GM12874 (cell line): ENCODE measurements at regions not wholly inside any gene's neighbourhood (a gene's known extent, or its start where the extent isn't known, plus 50 kb on each side); places are given as distances from the start of the nearest gene placed in this dataset.

ENCODE experiments used
- TF ChIP-seq, protein P1 (sequence below): IDR thresholded peaks from 2 replicates; pipeline ENCODE4 v1.5.1; 2011; ENCODE audit warnings: low read depth, mild to moderate bottlenecking, control low read depth, low read length, moderate library complexity; ENCODE audit not compliant: insufficient read depth

DNA sequence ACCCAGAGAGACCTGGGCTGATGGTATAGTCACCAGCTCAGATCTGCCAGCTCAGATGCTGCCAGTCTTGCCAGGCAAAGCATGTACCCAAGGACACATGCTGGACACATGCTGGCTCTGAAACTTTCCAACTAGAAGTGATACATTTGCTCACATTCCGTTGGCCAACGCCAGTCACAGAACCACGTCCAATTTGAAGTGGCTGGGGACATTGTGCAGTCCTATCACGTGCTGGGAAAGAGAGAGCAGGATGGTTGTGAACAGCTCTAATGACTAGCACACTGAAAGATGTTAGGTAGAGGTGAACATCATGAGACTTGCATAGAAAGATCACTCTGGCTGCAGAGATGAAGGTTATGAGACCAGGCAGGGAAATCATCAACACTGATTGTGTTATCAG, 308.5 kb upstream of the ROPN1 start:
- TF ChIP-seq, protein P1, sequence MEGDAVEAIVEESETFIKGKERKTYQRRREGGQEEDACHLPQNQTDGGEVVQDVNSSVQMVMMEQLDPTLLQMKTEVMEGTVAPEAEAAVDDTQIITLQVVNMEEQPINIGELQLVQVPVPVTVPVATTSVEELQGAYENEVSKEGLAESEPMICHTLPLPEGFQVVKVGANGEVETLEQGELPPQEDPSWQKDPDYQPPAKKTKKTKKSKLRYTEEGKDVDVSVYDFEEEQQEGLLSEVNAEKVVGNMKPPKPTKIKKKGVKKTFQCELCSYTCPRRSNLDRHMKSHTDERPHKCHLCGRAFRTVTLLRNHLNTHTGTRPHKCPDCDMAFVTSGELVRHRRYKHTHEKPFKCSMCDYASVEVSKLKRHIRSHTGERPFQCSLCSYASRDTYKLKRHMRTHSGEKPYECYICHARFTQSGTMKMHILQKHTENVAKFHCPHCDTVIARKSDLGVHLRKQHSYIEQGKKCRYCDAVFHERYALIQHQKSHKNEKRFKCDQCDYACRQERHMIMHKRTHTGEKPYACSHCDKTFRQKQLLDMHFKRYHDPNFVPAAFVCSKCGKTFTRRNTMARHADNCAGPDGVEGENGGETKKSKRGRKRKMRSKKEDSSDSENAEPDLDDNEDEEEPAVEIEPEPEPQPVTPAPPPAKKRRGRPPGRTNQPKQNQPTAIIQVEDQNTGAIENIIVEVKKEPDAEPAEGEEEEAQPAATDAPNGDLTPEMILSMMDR: no peak

DNA sequence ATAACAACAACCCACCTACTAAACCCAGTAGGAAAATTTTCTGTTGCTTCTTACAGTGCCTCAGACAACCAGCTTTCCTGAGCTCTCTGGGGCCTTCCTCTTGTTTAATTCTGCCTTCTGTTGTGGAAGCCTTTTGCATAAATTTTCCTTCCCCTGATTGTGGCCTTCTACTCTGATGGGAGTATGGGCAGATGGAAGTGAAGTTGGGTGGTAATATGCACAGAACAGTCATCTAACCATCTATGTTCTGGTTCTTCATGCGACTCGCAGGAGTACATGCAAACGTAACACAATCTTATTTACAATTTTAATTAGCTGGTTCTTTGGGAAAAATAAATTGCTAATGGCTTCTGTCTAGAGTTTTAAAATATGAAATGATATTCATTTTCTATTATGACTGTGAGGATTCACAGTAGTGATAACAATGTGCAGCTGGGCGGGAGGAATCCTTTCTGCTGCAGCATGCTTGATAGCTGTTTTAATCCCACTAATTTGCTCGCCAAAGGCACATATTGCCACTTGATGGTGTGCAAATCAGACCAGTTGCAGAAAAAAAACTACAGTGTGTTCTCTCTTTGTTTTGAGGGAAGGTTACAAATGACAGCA, 311.5 kb upstream of the ROPN1 start:
- TF ChIP-seq, protein P1: no peak

DNA sequence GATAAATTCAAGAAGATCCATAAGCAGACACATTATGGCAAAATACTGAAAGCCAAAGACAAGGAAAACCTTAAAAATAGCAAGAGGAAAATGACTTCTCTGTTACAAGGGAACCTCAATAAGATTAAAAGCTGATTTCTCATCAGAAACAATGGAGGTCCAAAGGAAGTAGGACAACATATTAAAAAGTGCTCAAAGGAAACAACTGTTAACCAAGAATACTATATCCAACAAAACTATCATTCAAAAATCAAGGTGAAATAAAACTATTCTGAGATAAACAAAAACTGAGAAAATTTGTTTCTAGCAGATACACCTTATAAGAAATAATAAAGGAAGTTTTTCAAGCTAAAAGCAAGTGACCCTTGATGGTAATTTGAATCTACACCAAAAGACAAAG, 314.7 kb upstream of the ROPN1 start:
- TF ChIP-seq, protein P1: no peak

DNA sequence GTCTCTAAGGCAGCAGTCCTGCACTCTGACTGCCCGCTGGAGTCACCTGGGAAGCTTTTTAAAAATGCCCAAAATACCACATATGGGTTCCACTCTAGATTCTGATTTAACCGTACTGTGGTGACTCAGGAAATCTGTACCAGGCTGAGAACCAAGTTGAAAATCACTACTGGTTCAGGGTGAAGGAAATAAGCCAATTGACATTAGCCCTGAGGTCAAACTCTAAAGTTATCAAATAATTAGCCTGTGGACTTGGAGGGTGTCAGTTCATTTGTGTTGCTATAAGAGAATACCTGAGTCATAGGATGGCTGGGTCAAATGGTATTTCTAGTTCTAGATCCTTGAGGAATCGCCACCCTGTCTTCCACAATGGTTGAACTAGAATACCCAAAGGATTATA, 321.7 kb upstream of the ROPN1 start:
- TF ChIP-seq, protein P1: no peak

DNA sequence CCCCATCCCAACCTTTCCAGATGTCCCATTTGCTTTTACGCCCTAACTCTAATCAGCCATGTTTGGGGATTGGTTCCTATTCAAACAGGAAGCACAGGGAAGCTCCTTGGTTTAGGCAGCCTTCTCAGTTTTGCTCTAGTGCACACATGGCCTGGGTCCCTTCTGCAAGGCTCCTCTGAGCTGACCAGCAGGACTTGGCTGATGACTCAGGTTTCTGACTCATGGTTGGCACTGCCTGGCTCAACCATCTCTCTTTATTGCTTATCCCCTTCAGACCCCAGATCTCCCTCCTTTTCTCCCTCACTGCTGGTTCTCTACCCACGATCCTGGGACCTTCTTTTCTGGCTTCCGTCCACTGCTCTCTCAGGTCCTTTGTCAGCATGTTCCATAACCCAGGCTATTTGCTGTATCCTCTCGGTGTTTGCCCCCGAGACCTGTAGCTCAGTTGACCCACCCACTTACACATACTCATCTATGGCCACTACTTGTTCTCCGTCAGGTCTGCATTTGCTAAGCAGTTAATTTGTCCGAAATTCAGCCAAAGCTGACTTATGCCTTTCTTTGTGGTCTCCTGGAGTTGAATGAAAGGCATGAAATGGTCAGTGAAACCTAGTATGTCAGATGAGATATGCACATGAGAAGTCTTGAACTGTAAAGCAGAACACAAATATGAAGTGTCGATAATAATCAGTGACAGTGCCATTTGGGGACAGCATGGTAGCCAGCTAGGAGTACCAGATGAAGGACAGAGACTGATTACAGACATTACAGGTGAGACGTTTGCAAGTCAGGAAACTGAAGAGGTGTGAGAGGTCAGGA, 323.5 kb upstream of the ROPN1 start:
- TF ChIP-seq, protein P1: no peak

DNA sequence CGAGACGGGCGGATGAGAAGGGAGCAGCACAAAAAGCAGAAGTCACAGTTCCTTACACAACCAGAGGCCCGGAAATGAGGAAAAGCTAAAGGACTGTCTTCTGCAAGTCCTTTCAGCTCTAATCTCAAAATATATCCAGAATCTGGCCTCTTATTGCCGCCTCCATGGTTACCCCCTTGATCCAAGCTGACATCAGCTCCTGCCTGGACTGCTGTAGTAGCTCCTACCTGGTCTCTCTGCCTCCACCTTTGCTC, 324.0 kb upstream of the ROPN1 start:
- TF ChIP-seq, protein P1: no peak

DNA sequence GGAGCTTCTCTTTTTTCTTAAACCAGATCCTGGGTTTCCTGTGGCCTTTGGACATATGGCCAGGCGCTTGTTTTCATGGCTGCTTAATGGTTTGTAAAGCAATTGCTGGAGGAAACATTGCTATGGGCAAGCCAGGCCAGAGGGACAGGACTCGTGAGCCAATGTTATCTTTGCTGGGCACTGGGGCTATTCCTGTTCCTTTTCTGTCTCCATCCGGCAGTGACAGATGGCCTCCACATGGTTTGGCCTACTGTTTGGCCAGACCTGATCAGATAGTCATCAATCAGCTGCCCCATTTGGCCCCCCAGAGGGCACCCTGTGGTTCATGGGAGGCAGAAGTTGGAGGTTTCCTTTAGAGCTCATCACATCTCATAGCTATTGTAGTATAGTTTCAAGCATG, 326.1 kb upstream of the ROPN1 start:
- TF ChIP-seq, protein P1: no peak
